Spinal cord (tissue), 9 donors: ENCODE measurements at regions not wholly inside any gene's neighbourhood (a gene's known extent, or its start where the extent isn't known, plus 50 kb on each side); places are given as distances from the start of the nearest gene placed in this dataset.
"Not testable (repeated sequence)": the region's sequence is repeated elsewhere in the genome, so short reads cannot be mapped to it uniquely, and the experiment has no call there.

Experiments used
- DNase-seq, 6 donors: peaks; one replicate each; pipeline versions ENCODE4 v3.0.0 to v3.0.0-alpha.2; 2013 to 2015; ENCODE audit warnings: low spot score in 6 of 6, low read depth in 4 of 6
- H3K27ac ChIP-seq: one replicate; pipeline ENCODE4 v1.5.1; 2013; ENCODE audit warnings: low read depth, low read length, control low read depth
- H3K27me3 ChIP-seq: one replicate; pipeline ENCODE4 v1.6.1; 2013; ENCODE audit warnings: low read length; ENCODE audit not compliant: control insufficient read depth, insufficient read depth
- H3K36me3 ChIP-seq: one replicate; pipeline ENCODE4 v1.6.1; 2013; ENCODE audit warnings: low read length; ENCODE audit not compliant: control insufficient read depth, insufficient read depth
- H3K4me1 ChIP-seq: one replicate; pipeline ENCODE4 v1.6.1; 2013; ENCODE audit warnings: low read length; ENCODE audit not compliant: control insufficient read depth, insufficient read depth
- H3K4me3 ChIP-seq: one replicate; pipeline ENCODE4 v1.5.1; 2013; ENCODE audit warnings: low read depth, low read length, control low read depth
- H3K9me3 ChIP-seq: one replicate; pipeline ENCODE4 v1.6.1; 2013; ENCODE audit warnings: low read length; ENCODE audit not compliant: control insufficient read depth, insufficient read depth
- WGBS: methylation state at CpG from one replicate; pipeline ENCODE4 v1.1.5; 2013; ENCODE audit warnings: missing lambda C conversion rate; ENCODE audit not compliant: insufficient coverage; 5-methylcytosine and 5-hydroxymethylcytosine counted together
- donor health status: healthy.

DNA sequence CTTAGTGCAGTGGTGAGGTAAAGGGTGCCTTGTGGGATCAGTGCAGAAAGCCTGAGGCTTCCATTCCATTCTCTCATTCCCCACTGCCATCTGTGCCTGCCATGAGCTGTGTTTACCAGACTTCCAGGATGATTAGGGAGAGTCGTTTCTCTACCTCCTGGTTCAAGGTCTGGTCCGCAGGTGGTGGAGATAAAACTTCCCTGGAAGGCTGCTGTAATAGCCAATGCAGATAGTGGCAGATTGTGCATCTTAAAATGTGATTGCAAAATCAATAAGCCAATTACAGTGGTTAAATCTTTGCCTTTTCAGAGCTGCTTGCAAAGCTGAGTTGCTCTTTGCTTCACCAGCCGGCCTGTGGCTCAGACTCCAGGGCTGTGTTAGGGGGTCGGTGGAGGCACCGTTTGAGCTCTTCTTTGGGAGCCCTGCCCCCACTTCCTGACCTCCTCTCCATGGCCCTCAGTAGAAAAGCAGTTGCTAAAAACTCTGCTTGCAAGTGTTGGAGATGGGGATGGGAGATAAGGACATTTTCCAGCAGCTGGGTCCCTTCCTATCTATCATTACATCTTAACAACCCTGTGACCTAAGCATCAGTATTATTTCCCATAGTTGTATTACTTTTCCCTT lies 95.2 kb upstream of the HS6ST1 start:
- H3K36me3 ChIP-seq: no peaks in the 10 kb centered on the region
- H3K4me1 ChIP-seq: peaks cover 8% of the 10 kb centered on the region
- WGBS: 88% methylated on average over 1 of the region's 5 CpGs
- H3K27ac ChIP-seq: no peak overlapping the region
- peaks cover 2% of the 10 kb centered on the region for H3K9me3 ChIP-seq
- peak in 1 of 6 donors; percentile 59 for DNase-seq
- H3K4me3 ChIP-seq: no peak overlapping the region
- no peaks in the 10 kb centered on the region for H3K27me3 ChIP-seq

DNA sequence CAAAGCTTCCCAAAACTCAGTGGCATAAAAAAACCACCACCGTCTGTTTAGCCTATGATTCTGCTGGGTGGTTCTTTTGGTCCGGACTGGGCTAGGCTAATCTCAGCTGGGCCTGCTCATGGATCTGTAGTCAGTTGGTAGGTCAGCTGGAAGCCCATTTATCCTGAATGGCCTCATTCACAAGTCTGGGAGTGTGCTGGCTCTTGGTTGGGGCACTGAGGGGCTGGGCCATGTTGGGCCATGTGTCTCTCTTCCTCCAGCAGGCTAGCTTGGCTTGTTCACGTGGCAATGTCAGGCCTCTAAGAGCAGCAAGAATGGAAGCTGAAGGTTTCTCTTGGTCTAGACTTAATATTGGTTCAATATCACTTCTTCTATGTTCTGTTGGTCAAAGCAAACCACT lies 95.7 kb upstream of the HS6ST1 start:
- H3K4me3 ChIP-seq: no peak overlapping the region
- no peaks in the 10 kb centered on the region for H3K36me3 ChIP-seq
- no peaks in the 10 kb centered on the region for H3K27me3 ChIP-seq
- peaks cover 7% of the 10 kb centered on the region for H3K4me1 ChIP-seq
- DNase-seq: no peak
- WGBS: 100% methylated on average over 2 of the region's 3 CpGs
- H3K9me3 ChIP-seq: peaks cover 2% of the 10 kb centered on the region
- no peak overlapping the region for H3K27ac ChIP-seq

DNA sequence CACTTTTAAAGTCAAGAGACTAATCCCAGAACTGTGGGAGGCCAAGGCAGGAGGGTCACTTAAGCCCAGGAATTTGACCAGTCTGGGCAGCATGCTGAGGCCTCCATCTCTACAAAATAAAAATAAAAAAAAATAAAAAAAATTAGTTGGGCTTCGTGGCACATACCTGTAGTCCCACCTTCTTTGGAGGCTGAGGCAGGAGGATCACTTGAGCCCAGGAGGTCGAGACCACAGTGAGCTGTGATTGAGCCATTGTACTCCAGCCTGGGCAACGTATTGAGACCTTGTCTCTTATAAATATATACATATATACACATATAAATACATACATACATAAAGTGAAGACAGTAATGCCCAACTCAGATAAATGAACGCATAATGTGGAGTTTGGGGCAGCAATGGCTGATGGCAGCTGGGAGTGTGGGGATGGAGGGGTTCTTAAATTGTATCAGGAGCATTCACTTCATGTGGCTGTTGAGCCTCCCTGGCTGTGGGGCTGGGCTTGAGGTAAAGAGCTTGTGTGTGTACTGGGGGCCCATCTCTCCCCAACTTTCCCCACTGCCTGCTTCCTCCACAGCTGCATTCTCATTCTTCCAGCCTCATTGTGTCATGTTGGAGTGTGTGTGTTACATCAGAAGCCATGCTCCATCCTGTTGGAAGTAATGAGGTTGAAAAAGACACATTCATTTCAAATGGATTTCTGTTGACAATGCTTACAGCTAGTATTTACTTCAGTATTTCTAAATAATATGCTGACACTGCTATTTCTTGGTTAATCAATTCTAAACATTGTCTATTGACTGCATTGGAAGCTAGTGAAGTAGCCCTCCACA lies 96.5 kb upstream of the HS6ST1 start:
- WGBS: 100% methylated on average over 2 of the region's 4 CpGs
- Histone ChIP-seq H3K4me1 (peaks cover 7% of the 10 kb centered on the region), H3K4me3 (no peak overlapping the region), H3K9me3 (peaks cover 2% of the 10 kb centered on the region), H3K27ac (no peak overlapping the region), H3K36me3 (no peaks in the 10 kb centered on the region), H3K27me3 (no peaks in the 10 kb centered on the region)
- no peak for DNase-seq

DNA sequence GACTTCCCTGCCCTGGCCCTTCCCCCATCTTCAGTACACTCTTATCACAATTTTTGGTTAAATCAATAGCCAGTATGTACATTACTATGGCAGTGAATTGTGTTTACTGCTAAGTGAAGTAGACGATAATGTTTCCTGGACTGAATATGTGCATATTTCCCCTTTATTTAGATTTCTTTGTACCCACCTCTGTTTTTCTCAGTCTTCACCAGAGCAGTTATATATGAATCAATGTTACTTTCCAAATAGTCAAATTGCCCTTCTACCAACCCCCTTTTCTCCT lies 97.1 kb upstream of the HS6ST1 start:
- no peak overlapping the region for H3K27ac ChIP-seq
- H3K36me3 ChIP-seq: no peaks in the 10 kb centered on the region
- H3K4me3 ChIP-seq: no peak overlapping the region
- H3K9me3 ChIP-seq: peaks cover 2% of the 10 kb centered on the region
- no peaks in the 10 kb centered on the region for H3K27me3 ChIP-seq
- no CpG with 5 or more reads among the region's 1 CpG for WGBS
- H3K4me1 ChIP-seq: peaks cover 3% of the 10 kb centered on the region
- DNase-seq: no peak

DNA sequence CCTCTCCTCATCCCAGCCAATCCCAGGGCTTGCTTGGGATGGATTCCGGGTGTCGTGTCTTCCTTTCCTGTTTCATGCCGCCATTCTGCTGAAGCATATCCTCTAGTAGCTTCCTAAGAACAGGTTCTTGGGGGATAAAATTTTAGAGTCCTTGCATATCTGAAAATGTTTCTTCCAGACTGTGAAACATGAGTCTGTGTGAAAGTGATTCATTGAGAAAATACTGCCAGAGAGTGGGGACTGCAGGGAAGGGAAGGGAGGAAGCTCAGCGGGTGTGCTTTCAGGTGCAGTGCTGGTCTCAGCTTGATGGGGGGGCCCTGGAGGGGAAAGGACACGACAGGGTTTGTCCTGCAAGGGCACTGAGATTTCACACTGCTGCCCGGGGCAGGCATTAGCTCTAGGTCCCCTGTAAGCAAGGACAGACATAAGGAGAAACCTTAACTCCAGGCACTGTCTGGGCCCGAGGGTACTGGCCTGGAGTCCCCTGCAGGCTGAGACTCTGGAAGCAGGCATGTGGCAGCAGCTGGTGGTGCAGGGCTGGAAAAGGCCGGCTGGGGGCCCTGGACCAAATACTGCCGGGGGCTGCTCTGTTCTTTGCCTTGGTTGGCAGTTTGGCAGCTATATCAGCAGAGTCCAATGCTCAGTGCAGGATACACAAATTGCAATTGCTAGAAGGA lies 97.6 kb upstream of the HS6ST1 start:
- WGBS: 62% methylated on average over 6 of the region's 9 CpGs
- Histone ChIP-seq H3K9me3 (peaks cover 2% of the 10 kb centered on the region), H3K36me3 (no peaks in the 10 kb centered on the region), H3K4me3 (no peak overlapping the region), H3K4me1 (no peaks in the 10 kb centered on the region), H3K27ac (no peak overlapping the region), H3K27me3 (no peaks in the 10 kb centered on the region)
- no peak for DNase-seq

DNA sequence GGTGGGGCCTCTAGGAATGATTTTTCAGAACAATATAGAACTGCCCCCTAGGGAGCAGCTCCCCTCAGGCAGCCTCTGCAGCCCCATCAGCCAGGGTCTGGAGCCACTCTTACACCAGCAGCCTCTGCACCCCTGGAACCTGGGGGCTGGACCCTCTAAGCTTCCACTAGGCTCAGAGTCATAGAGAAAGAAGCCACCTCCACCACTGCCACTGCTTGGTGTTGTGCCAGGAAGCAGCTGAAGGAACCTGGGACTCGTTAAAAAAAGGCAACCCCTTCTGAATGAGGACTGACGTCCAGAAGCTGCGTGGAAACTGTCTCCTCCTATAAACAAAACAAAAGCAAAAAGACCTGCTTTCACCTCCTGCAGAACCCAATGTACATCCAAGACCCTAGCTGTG lies 98.1 kb upstream of the HS6ST1 start:
- no peaks in the 10 kb centered on the region for H3K27me3 ChIP-seq
- H3K27ac ChIP-seq: no peak overlapping the region
- H3K4me1 ChIP-seq: no peaks in the 10 kb centered on the region
- peaks cover 2% of the 10 kb centered on the region for H3K9me3 ChIP-seq
- no peak for DNase-seq
- no peak overlapping the region for H3K4me3 ChIP-seq
- 49% methylated on average over 3 of the region's 3 CpGs for WGBS
- no peaks in the 10 kb centered on the region for H3K36me3 ChIP-seq

DNA sequence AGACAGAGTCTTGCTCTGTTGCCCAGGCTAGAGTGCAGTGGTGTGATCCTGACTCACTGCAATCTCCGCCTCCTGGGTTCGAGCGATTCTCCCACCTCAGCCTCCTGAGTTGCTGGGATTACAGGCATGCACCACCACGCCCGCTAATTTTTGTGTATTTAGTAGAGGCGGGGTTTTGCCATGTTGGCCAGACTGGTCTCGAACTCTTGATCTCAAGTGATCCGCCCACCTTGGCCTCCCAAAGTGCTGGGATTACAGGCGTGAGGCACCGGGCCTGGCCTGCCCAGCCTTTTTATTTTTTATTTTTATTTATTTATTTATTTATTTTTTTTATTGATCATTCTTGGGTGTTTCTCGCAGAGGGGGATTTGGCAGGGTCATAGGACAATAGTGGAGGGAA lies 98.6 kb upstream of the HS6ST1 start:
- H3K27ac ChIP-seq, DNase-seq, H3K4me1 ChIP-seq, H3K36me3 ChIP-seq, H3K4me3 ChIP-seq, H3K27me3 ChIP-seq, H3K9me3 ChIP-seq: not testable (repeated sequence)
- WGBS: 98% methylated on average over 6 of the region's 11 CpGs

DNA sequence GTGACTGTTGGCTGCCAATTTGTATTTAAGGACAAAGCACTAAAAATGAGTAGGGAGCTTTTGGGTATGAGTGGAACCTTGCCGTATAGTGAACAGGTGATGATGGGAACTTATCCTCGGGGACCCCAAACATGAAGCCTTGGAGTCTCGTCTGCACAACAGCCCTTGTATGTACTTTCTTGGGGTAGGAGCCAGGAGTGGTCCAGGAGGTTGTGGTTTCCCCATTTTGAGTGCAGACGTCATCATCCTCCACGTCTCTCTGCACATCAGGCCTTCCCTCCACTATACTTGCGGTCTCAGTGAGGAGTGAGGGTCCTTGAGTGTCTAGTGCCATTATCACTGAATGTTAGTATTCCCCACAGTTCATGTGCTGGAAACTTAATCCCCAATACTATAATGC lies 101.5 kb upstream of the HS6ST1 start:
- 83% methylated on average over 3 of the region's 6 CpGs for whole genome bisulfite sequencing
- Histone ChIP-seq H3K9me3 (peaks cover 2% of the 10 kb centered on the region), H3K4me3 (no peak overlapping the region), H3K36me3 (no peaks in the 10 kb centered on the region), H3K27me3 (no peaks in the 10 kb centered on the region), H3K27ac (no peak overlapping the region), H3K4me1 (peaks cover 8% of the 10 kb centered on the region)
- no peak for DNase-seq

DNA sequence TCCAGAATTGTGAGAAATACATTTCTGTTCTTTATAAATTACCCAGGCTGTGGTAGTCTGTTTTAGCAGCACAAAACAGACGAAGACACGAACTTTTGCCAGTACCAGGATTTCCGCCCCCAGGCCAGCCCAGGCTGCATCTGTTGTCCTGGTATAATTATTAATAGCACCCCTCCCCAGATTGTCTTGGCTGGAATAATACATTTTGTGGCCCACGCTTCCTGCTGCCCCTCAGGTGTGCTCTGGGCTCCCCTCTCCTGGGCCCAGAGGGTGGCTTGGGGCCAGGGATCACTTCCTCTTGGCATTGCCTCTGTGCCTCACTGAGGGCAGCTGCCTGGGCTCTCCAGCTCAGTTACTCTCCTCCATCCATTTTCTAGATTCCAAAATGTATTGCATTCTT lies 102.1 kb upstream of the HS6ST1 start:
- DNase-seq: no peak
- H3K36me3 ChIP-seq: no peaks in the 10 kb centered on the region
- WGBS: 100% methylated on average over 2 of the region's 4 CpGs
- peaks cover 14% of the 10 kb centered on the region for H3K4me1 ChIP-seq
- H3K9me3 ChIP-seq: peaks cover 1% of the 10 kb centered on the region
- no peak overlapping the region for H3K4me3 ChIP-seq
- no peaks in the 10 kb centered on the region for H3K27me3 ChIP-seq
- no peak overlapping the region for H3K27ac ChIP-seq

DNA sequence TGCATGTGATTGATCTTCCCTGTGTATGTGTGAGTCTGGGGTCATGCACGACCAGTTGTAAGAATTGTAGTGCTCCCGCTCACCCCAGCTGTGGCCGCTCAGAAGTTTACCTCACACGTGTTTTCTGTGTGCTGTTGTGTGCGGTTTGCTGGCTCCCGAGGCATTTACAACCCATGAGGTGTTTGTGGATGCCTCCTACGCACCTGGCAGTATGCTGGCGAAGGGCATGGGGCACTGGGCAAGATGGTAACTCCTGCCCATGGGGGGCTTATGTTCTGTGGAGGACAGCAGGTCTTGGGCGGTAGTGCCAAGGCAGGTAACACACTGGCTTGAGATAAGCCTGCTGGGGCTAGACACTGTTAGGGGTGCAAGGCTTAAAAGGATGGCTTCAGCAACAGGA lies 102.6 kb upstream of the HS6ST1 start:
- no peaks in the 10 kb centered on the region for H3K27me3 ChIP-seq
- H3K4me1 ChIP-seq: peaks cover 19% of the 10 kb centered on the region
- WGBS: 91% methylated on average over 8 of the region's 9 CpGs
- H3K4me3 ChIP-seq: no peak overlapping the region
- DNase-seq: no peak
- no peaks in the 10 kb centered on the region for H3K36me3 ChIP-seq
- H3K27ac ChIP-seq: no peak overlapping the region
- H3K9me3 ChIP-seq: no peaks in the 10 kb centered on the region
